ENCODE measurements at regions not wholly inside any gene's neighbourhood (a gene's known extent, or its start where the extent isn't known, plus 50 kb on each side); places are given as distances from the start of the nearest gene placed in this dataset.
"Not testable (repeated sequence)": the region's sequence is repeated elsewhere in the genome, so short reads cannot be mapped to it uniquely, and the experiment has no call there.

DNA sequence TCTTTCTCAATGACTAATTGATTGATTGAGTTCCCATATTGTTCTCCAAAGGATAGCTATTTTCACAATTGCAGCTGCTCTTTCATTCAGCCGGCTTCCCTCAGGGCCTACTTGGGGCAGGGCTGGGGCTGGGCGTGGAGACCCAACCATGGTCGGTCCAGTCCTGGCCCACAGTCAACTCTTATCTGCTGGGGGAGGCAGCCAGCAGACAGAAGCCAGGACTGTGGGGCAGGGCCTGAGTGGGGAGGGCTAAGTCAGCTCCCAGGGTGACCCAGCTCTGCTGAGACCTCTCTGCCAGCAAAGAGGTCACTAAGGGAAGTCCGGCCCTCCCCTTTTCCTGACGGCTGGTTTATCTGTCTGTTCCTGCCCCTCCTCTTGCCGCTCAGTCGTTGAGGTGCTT, 735.2 kb downstream of the TBC1D22A start:
- H3K36me3 ChIP-seq, result no peaks in the 10 kb centered on the region
- no peaks in the 10 kb centered on the region for H3K27me3 ChIP-seq
- H3K4me3 ChIP-seq, result no peak overlapping the region
- TF ChIP-seq CTCF (IDR thresholded peaks at IDR 0.05) (no peak), POLR2A (IDR thresholded peaks at IDR 0.05) (no peak), EP300 (IDR thresholded peaks at IDR 0.05) (no peak)
- no peak overlapping the region for H3K27ac ChIP-seq
- 28 to 32% (median 29%) methylated on average over 7 of the region's 7 CpGs for WGBS, 3 donors
- intact Hi-C loops (cut with DNase I), result no loop called here
- H3K9me3 ChIP-seq, result no peaks in the 10 kb centered on the region
- no peaks in the 10 kb centered on the region for H3K4me1 ChIP-seq (ENCODE audit: insufficient read depth)
- no peak for DNase-seq

DNA sequence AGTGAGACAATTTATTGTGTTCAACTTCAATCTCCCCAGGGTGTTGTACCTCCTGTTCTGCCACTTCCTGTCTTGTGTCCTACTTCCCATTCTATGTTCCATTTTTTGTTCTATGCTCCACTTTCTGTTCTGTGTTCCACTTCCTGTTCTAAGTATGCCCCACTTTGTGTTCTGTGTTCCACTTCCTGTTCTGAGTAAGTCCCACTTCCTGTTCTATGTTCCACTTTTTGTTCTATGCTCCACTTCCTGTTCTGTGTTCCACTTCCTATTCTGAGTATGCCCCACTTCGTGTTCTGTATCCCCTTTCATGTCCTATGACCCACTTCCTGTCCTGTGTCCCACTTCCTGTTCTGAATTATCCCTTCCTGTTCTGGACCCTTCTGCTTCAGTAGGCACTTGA, 732.7 kb downstream of the TBC1D22A start:
- 35 to 61% (median 53%) methylated on average over 1 of the region's 1 CpG for WGBS, 3 donors
- intact Hi-C loops (cut with DNase I), result no loop called here
- TF ChIP-seq CTCF (IDR thresholded peaks at IDR 0.05), result no peak
- Histone ChIP-seq H3K27me3 (no peaks in the 10 kb centered on the region), H3K27ac (no peak overlapping the region), H3K4me1 (ENCODE audit: insufficient read depth) (no peaks in the 10 kb centered on the region), H3K9me3 (no peaks in the 10 kb centered on the region), H3K4me3 (no peak overlapping the region), H3K36me3 (no peaks in the 10 kb centered on the region)
- DNase-seq, result no peak

- H3K27ac ChIP-seq; H3K4me3 ChIP-seq; H3K9me3 ChIP-seq; DNase-seq; H3K27me3 ChIP-seq; H3K4me1 ChIP-seq (ENCODE audit: insufficient read depth); H3K36me3 ChIP-seq; intact Hi-C loops (cut with DNase I): not testable (repeated sequence)
- 88 to 98% (median 88%) methylated on average over 10 to 16 of the region's 24 CpGs for WGBS, 3 donors
Measured at GRCh38 chr22:47488131-47488530, 725.7 kb downstream of the TBC1D22A start.

- TF ChIP-seq EP300 (IDR thresholded peaks at IDR 0.05) (no peak), POLR2A (IDR thresholded peaks at IDR 0.05) (no peak), CTCF (IDR thresholded peaks at IDR 0.05) (no peak)
- no peaks in the 10 kb centered on the region for H3K27me3 ChIP-seq
- DNase-seq, result no peak
- WGBS, 3 donors, result 89 to 93% (median 90%) methylated on average over 15 of the region's 15 CpGs
- H3K36me3 ChIP-seq, result no peaks in the 10 kb centered on the region
- H3K4me3 ChIP-seq, result no peak overlapping the region
- no peaks in the 10 kb centered on the region for H3K4me1 ChIP-seq (ENCODE audit: insufficient read depth)
- intact Hi-C loops (cut with DNase I), result no loop called here
- H3K9me3 ChIP-seq, result no peaks in the 10 kb centered on the region
- no peak overlapping the region for H3K27ac ChIP-seq
Measured at GRCh38 chr22:47486569-47487312, 724.3 kb downstream of the TBC1D22A start.

DNA sequence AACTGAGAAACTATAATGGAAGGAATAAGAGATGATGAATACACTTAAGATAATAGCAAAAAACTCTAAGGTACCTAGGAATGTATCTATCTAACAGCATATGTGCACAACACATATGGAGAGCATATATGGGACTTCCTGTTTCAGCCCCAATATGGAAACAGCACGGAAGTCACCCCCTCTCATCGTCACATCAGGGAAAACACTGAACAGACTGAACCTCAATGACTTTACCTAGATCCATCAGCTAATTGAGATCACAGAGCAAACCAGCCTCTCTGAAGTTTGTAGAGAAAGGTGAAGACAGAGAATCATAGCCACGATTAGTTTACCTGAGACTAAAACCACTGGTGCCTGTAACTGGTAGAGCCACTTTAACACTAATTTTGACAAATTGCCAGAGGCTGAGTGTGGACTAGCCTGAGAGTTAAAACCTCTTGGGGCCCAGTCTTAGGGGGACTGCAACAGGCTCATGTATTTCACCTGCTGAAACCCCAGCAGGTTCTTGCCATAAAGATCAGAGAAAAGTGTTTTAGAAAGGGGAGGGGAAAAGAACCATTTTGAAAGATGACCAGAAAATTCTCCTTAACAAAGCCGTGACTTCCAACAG, 722.6 kb downstream of the TBC1D22A start:
- H3K36me3 ChIP-seq, result no peaks in the 10 kb centered on the region
- no peak for TF ChIP-seq EP300 (IDR thresholded peaks at IDR 0.05)
- no peak for TF ChIP-seq POLR2A (IDR thresholded peaks at IDR 0.05)
- no peak for TF ChIP-seq CTCF (IDR thresholded peaks at IDR 0.05)
- DNase-seq, result no peak
- no peaks in the 10 kb centered on the region for H3K4me1 ChIP-seq (ENCODE audit: insufficient read depth)
- no peak overlapping the region for H3K27ac ChIP-seq
- H3K27me3 ChIP-seq, result no peaks in the 10 kb centered on the region
- WGBS, 3 donors, result 82 to 91% (median 83%) methylated on average over 4 of the region's 4 CpGs
- no peak overlapping the region for H3K4me3 ChIP-seq
- intact Hi-C loops (cut with DNase I), result no loop called here
- no peaks in the 10 kb centered on the region for H3K9me3 ChIP-seq
